T-cell (primary cell): ENCODE measurements at regions not wholly inside any gene's neighbourhood (a gene's known extent, or its start where the extent isn't known, plus 50 kb on each side); places are given as distances from the start of the nearest gene placed in this dataset.
A peak's percentile ranks its signal among the peaks of the same experiment; 100 is the strongest.

ENCODE experiments used
- ATAC-seq, 4 experiments: fragments of 200-7000 bp in 3 of 4; fragments of 150-1000 bp in 1 of 4; cut with Tn5 transposase; replicated peaks in 1 of 4; 1 replicate in 3 of 4; 2 replicates in 1 of 4; pipeline ENCODE4 v1.10.0; 2021; ENCODE audit warnings: moderate library complexity in 3 of 4, mild to moderate bottlenecking in 2 of 4, moderate number of reproducible peaks in 1 of 4
- CTCF ChIA-PET, 2 donors: fragments of 300-600 bp; sonication (Branson Sonifier 250); formaldehyde crosslinking; loops; one replicate each; lab custom pipeline; 2022; ENCODE audit warnings: antibody characterized with exemption in 2 of 2; lab: Charles Lee
- POLR2A ChIA-PET, 2 donors: fragments of 300-600 bp; sonication (Branson Sonifier 250); formaldehyde crosslinking; loops; one replicate each; lab custom pipeline; 2022; ENCODE audit warnings: antibody characterized with exemption in 2 of 2; lab: Charles Lee
- DNase-seq, 35 experiments: peaks; one replicate each; pipeline versions ENCODE4 v3.0.0 to v3.0.0-alpha.2; 2013 to 2023
- H3K27ac ChIP-seq: one replicate; pipeline ENCODE4 v1.5.1; 2013; ENCODE audit warnings: low read length
- H3K27me3 ChIP-seq, 2 experiments: replicated peaks in 1 of 2; 1 replicate in 1 of 2; 2 replicates in 1 of 2; pipeline versions ENCODE4 v1.6.1 to v1.7.0; 2013; ENCODE audit warnings: low read length in 1 of 2, mixed read lengths in 1 of 2; ENCODE audit not compliant: control insufficient read depth in 2 of 2, insufficient read depth in 2 of 2; ENCODE audit errors: extremely low read depth in 1 of 2
- H3K36me3 ChIP-seq, 2 donors: 1 replicate in 1 of 2; 2 replicates in 1 of 2; pipeline versions ENCODE4 v1.6.1 to v1.7.0; 2013; ENCODE audit warnings: low read length in 1 of 2; ENCODE audit not compliant: control insufficient read depth in 2 of 2, insufficient read depth in 1 of 2; ENCODE audit errors: extremely low read depth in 1 of 2
- H3K4me1 ChIP-seq, 2 experiments: 1 replicate in 1 of 2; 2 replicates in 1 of 2; pipeline versions ENCODE4 v1.6.1 to v1.7.0; 2013; ENCODE audit warnings: low read length in 2 of 2, mixed read lengths in 1 of 2; ENCODE audit not compliant: insufficient read depth in 2 of 2, control insufficient read depth in 1 of 2; ENCODE audit errors: extremely low read depth in 1 of 2
- H3K4me3 ChIP-seq, 2 donors: 1 replicate in 1 of 2; 2 replicates in 1 of 2; pipeline versions ENCODE4 v1.5.1 to v1.7.0; 2013; ENCODE audit warnings: mild to moderate bottlenecking in 2 of 2, low read length in 1 of 2, moderate library complexity in 1 of 2; ENCODE audit not compliant: control insufficient read depth in 1 of 2; ENCODE audit errors: extremely low read depth in 1 of 2
- H3K9me3 ChIP-seq: 2 replicates; pipeline ENCODE4 v1.7.0; 2013
- H3K27ac Mint-ChIP-seq, 2 donors: one replicate each; pipeline ENCODE4 v1.8.0; 2020 to 2021; ENCODE audit warnings: mild to moderate bottlenecking in 2 of 2, mixed read lengths in 2 of 2
- H3K27me3 Mint-ChIP-seq, 2 donors: one replicate each; pipeline ENCODE4 v1.8.0; 2021 to 2022; ENCODE audit warnings: mixed read lengths in 2 of 2
- H3K36me3 Mint-ChIP-seq: one replicate; pipeline ENCODE4 v1.8.0; 2021; ENCODE audit warnings: mixed read lengths
- H3K4me1 Mint-ChIP-seq, 3 donors: one replicate each; pipeline ENCODE4 v1.8.0; 2020 to 2022; ENCODE audit warnings: mixed read lengths in 3 of 3, mild to moderate bottlenecking in 1 of 3
- H3K4me3 Mint-ChIP-seq, 3 donors: one replicate each; pipeline ENCODE4 v1.8.0; 2020 to 2022; ENCODE audit warnings: mild to moderate bottlenecking in 3 of 3, mixed read lengths in 3 of 3, moderate library complexity in 3 of 3
- H3K9me3 Mint-ChIP-seq, 3 donors: one replicate each; pipeline ENCODE4 v1.8.0; 2020 to 2022; ENCODE audit warnings: mixed read lengths in 3 of 3
- WGBS: methylation state at CpG from one replicate; pipeline ENCODE4 v1.1.5; 2013; ENCODE audit warnings: missing lambda C conversion rate; ENCODE audit not compliant: insufficient coverage; 5-methylcytosine and 5-hydroxymethylcytosine counted together

GRCh38 chr1:182260516-182260915, 131.1 kb downstream of the GLUL start:
- H3K4me1 Mint-ChIP-seq: peaks cover 32 to 48% (median 46%) of the 10 kb centered on the region in 3 donors
- no peaks in the 10 kb centered on the region for H3K36me3 Mint-ChIP-seq
- no peaks in the 10 kb centered on the region for H3K27me3 Mint-ChIP-seq
- 86% methylated on average over 2 of the region's 4 CpGs for WGBS
- peak overlapping the region in 1 of 3 donors; percentile 23 for H3K4me3 Mint-ChIP-seq
- Histone ChIP-seq H3K27ac (no peak overlapping the region), H3K36me3 (no peaks in the 10 kb centered on the region), H3K4me3 (no peak overlapping the region), H3K9me3 (no peaks in the 10 kb centered on the region), H3K4me1 (peaks cover 10 to 29% of the 10 kb centered on the region in 2 experiments), H3K27me3 (no peaks in the 10 kb centered on the region)
- no peaks in the 10 kb centered on the region for H3K9me3 Mint-ChIP-seq
- DNase-seq (no peak), ATAC-seq (no peak)
- CTCF ChIA-PET: no interaction called here
- POLR2A ChIA-PET: interaction anchor here in 1 of 2 donors (0.5 to 0.6 kb wide), 2 partner anchors 37 to 51 kb away, joined by 3 to 4 read pairs; no protein-coding TSS in a partner anchor
- H3K27ac Mint-ChIP-seq: peak overlapping the region; percentile 98 to 99

- Mint-ChIP-seq H3K36me3 (no peaks in the 10 kb centered on the region), H3K27me3 (no peaks in the 10 kb centered on the region), H3K9me3 (no peaks in the 10 kb centered on the region), H3K4me1 (peaks cover 32 to 48% (median 46%) of the 10 kb centered on the region in 3 donors), H3K4me3 (peak overlapping the region; percentile 42 to 73 (median 50)), H3K27ac (peak overlapping the region; percentile 98 to 99)
- Histone ChIP-seq H3K9me3 (no peaks in the 10 kb centered on the region), H3K36me3 (no peaks in the 10 kb centered on the region), H3K4me1 (peaks cover 10 to 29% of the 10 kb centered on the region in 2 experiments), H3K27ac (peak overlapping the region; percentile 85), H3K27me3 (no peaks in the 10 kb centered on the region), H3K4me3 (no peak overlapping the region)
- no CpG with 5 or more reads among the region's 2 CpGs for WGBS
- ChIA-PET POLR2A (interaction anchor here in 1 of 2 donors (0.5 kb wide), 1 partner anchor 52 kb away, joined by 4 read pairs; no protein-coding TSS in a partner anchor), CTCF (no interaction called here)
- ATAC-seq (no peak), DNase-seq (no peak)
These were observed 131.6 kb downstream of the GLUL start for GRCh38 chr1:182259968-182260367.

- no peaks in the 10 kb centered on the region for H3K36me3 Mint-ChIP-seq
- CTCF ChIA-PET: interaction anchor here in 1 of 2 donors (0.6 kb wide), 1 partner anchor 130 kb away, joined by 3 read pairs; no protein-coding TSS in a partner anchor
- H3K27me3 Mint-ChIP-seq: no peaks in the 10 kb centered on the region
- POLR2A ChIA-PET: interaction anchor here in 1 of 2 donors (0.6 kb wide), 1 partner anchor 230 kb away, joined by 7 read pairs; no protein-coding TSS in a partner anchor
- DNase-seq: peak; percentile 32 to 81 (median 66)
- no peaks in the 10 kb centered on the region for H3K27me3 ChIP-seq
- 3% methylated on average over 4 of the region's 4 CpGs for WGBS
- peak overlapping the region; percentile 85 for H3K27ac ChIP-seq
- H3K9me3 Mint-ChIP-seq: no peaks in the 10 kb centered on the region
- H3K36me3 ChIP-seq: no peaks in the 10 kb centered on the region
- H3K27ac Mint-ChIP-seq: peak overlapping the region; percentile 98 to 99
- no peaks in the 10 kb centered on the region for H3K9me3 ChIP-seq
- peaks cover 32 to 48% (median 46%) of the 10 kb centered on the region in 3 donors for H3K4me1 Mint-ChIP-seq
- peak overlapping the region; percentile 42 to 73 (median 50) for H3K4me3 Mint-ChIP-seq
- H3K4me3 ChIP-seq: no peak overlapping the region
- peaks cover 10 to 29% of the 10 kb centered on the region in 2 experiments for H3K4me1 ChIP-seq
- peak; percentile 90 to 95 (median 92) for ATAC-seq
These were observed 132.2 kb downstream of the GLUL start for GRCh38 chr1:182259229-182259872.

GRCh38 chr1:182257369-182258063, 134.1 kb downstream of the GLUL start:
- Histone ChIP-seq H3K9me3 (no peaks in the 10 kb centered on the region), H3K27me3 (no peaks in the 10 kb centered on the region), H3K4me1 (peaks cover 10 to 29% of the 10 kb centered on the region in 2 experiments), H3K36me3 (no peaks in the 10 kb centered on the region), H3K4me3 (no peak overlapping the region), H3K27ac (peak overlapping the region; percentile 15)
- Mint-ChIP-seq H3K4me1 (peaks cover 28 to 43% (median 42%) of the 10 kb centered on the region in 3 donors), H3K27ac (peak overlapping the region; percentile 55 to 61), H3K4me3 (no peak overlapping the region), H3K27me3 (no peaks in the 10 kb centered on the region), H3K36me3 (no peaks in the 10 kb centered on the region), H3K9me3 (no peaks in the 10 kb centered on the region)
- ATAC-seq: no peak
- DNase-seq: no peak
- ChIA-PET POLR2A (interaction anchor here in 1 of 2 donors (0.6 to 0.7 kb wide), 2 partner anchors 114 to 1929 kb away, joined by 4 read pairs; no protein-coding TSS in a partner anchor), CTCF (interaction anchor here in 1 of 2 donors (0.7 kb wide), 1 partner anchor 105 kb away, joined by 3 read pairs; no protein-coding TSS in a partner anchor)
- WGBS: 100% methylated on average over 1 of the region's 2 CpGs

GRCh38 chr1:182256931-182257330, 134.7 kb downstream of the GLUL start:
- no peak overlapping the region for H3K27ac ChIP-seq
- POLR2A ChIA-PET: interaction anchor here in 1 of 2 donors (0.6 to 0.7 kb wide), 2 partner anchors 114 to 1930 kb away, joined by 4 read pairs; no protein-coding TSS in a partner anchor
- no peaks in the 10 kb centered on the region for H3K36me3 ChIP-seq
- H3K4me1 Mint-ChIP-seq: peaks cover 23 to 38% (median 37%) of the 10 kb centered on the region in 3 donors
- H3K36me3 Mint-ChIP-seq: no peaks in the 10 kb centered on the region
- H3K27me3 Mint-ChIP-seq: no peaks in the 10 kb centered on the region
- H3K4me3 Mint-ChIP-seq: no peak overlapping the region
- H3K4me3 ChIP-seq: no peak overlapping the region
- no CpG with 5 or more reads among the region's 4 CpGs for WGBS
- peaks cover 10 to 27% of the 10 kb centered on the region in 2 experiments for H3K4me1 ChIP-seq
- DNase-seq (no peak), ATAC-seq (no peak)
- no peaks in the 10 kb centered on the region for H3K9me3 ChIP-seq
- no peaks in the 10 kb centered on the region for H3K9me3 Mint-ChIP-seq
- no peaks in the 10 kb centered on the region for H3K27me3 ChIP-seq
- CTCF ChIA-PET: no interaction called here
- peak overlapping the region in 1 of 2 donors; percentile 55 for H3K27ac Mint-ChIP-seq

GRCh38 chr1:182255494-182255893, 136.1 kb downstream of the GLUL start:
- Histone ChIP-seq H3K27me3 (no peaks in the 10 kb centered on the region), H3K36me3 (no peaks in the 10 kb centered on the region), H3K4me1 (peaks cover 10 to 22% of the 10 kb centered on the region in 2 experiments), H3K4me3 (no peak overlapping the region), H3K27ac (no peak overlapping the region), H3K9me3 (no peaks in the 10 kb centered on the region)
- Mint-ChIP-seq H3K36me3 (no peaks in the 10 kb centered on the region), H3K27ac (no peak overlapping the region), H3K4me1 (peaks cover 15 to 29% (median 26%) of the 10 kb centered on the region in 3 donors), H3K9me3 (no peaks in the 10 kb centered on the region), H3K4me3 (no peak overlapping the region), H3K27me3 (no peaks in the 10 kb centered on the region)
- ATAC-seq: no peak
- ChIA-PET CTCF (no interaction called here), POLR2A (no interaction called here)
- WGBS: no CpG with 5 or more reads among the region's 4 CpGs
- no peak for DNase-seq
